MM.1S (cell line): ENCODE measurements at regions not wholly inside any gene's neighbourhood (a gene's known extent, or its start where the extent isn't known, plus 50 kb on each side); places are given as distances from the start of the nearest gene placed in this dataset.
"Not testable (repeated sequence)": the region's sequence is repeated elsewhere in the genome, so short reads cannot be mapped to it uniquely, and the experiment has no call there.

Experiments
- DNase-seq: peaks from one replicate; pipeline ENCODE4 v3.0.0-alpha.2; 2015
- H2AFZ ChIP-seq: fragments of 300-600 bp; sonication (generic); 2 replicates; pipeline ENCODE4 v1.6.0; 2016; ENCODE audit warnings: antibody characterized with exemption, low read length
- H3F3A ChIP-seq: fragments of 300-600 bp; sonication (generic); 2 replicates; pipeline ENCODE4 v1.6.1; 2016; ENCODE audit warnings: mild to moderate bottlenecking, antibody characterized with exemption, low read length, moderate library complexity, mixed read lengths; ENCODE audit not compliant: insufficient read depth
- H3K27ac ChIP-seq: fragments of 300-600 bp; sonication (generic); 2 replicates; pipeline ENCODE4 v1.5.1; 2016; ENCODE audit warnings: mild to moderate bottlenecking, low read length
- H3K27me3 ChIP-seq: fragments of 300-600 bp; sonication (generic); replicated peaks from 2 replicates; pipeline ENCODE4 v1.6.0; 2016; ENCODE audit warnings: low read length; ENCODE audit not compliant: insufficient read depth
- H3K36me3 ChIP-seq: fragments of 300-600 bp; sonication (generic); replicated peaks from 2 replicates; pipeline ENCODE4 v1.6.1; 2016; ENCODE audit warnings: mild to moderate bottlenecking, low read length, mixed read lengths; ENCODE audit not compliant: insufficient read depth
- H3K4me1 ChIP-seq: fragments of 300-600 bp; sonication (generic); 2 replicates; pipeline ENCODE4 v1.6.1; 2016; ENCODE audit warnings: low read length, mixed read lengths
- H3K4me2 ChIP-seq: fragments of 300-600 bp; sonication (generic); 2 replicates; pipeline ENCODE4 v1.6.0; 2016; ENCODE audit warnings: low read depth, low read length
- H3K4me3 ChIP-seq: fragments of 300-600 bp; sonication (generic); 2 replicates; pipeline ENCODE4 v1.5.1; 2016; ENCODE audit warnings: low read length, mixed read lengths
- H3K79me2 ChIP-seq: fragments of 300-600 bp; sonication (generic); 2 replicates; pipeline ENCODE4 v1.6.1; 2016; ENCODE audit warnings: mixed run types, low read length, mixed read lengths
- H3K9ac ChIP-seq: fragments of 300-600 bp; sonication (generic); 2 replicates; pipeline ENCODE4 v1.6.1; 2016; ENCODE audit warnings: low read length, mixed read lengths
- H3K9me2 ChIP-seq: fragments of 300-600 bp; sonication (generic); replicated peaks from 2 replicates; pipeline ENCODE4 v1.6.1; 2016; ENCODE audit warnings: mild to moderate bottlenecking, low read length, mixed read lengths; ENCODE audit not compliant: insufficient read depth
- H3K9me3 ChIP-seq: fragments of 300-600 bp; sonication (generic); replicated peaks from 2 replicates; pipeline ENCODE4 v1.6.1; 2016; ENCODE audit warnings: mild to moderate bottlenecking, low read length, mixed read lengths; ENCODE audit not compliant: insufficient read depth
- H4K20me1 ChIP-seq: fragments of 300-600 bp; sonication (generic); 2 replicates; pipeline ENCODE4 v1.6.1; 2016; ENCODE audit warnings: mild to moderate bottlenecking, low read length, moderate library complexity, mixed read lengths; ENCODE audit not compliant: insufficient read depth

- not testable (repeated sequence) for H3K9me3 ChIP-seq
Measured at GRCh38 chr21:10417551-10418002, 103.8 kb upstream of the TPTE start.

GRCh38 chr21:10418250-10419048, 102.9 kb upstream of the TPTE start:
- H3K4me1 ChIP-seq, H3K9me2 ChIP-seq, H3K9ac ChIP-seq, DNase-seq, H3K4me2 ChIP-seq, H3K27ac ChIP-seq, H3K27me3 ChIP-seq, H3F3A ChIP-seq, H3K9me3 ChIP-seq, H3K79me2 ChIP-seq, H4K20me1 ChIP-seq, H2AFZ ChIP-seq, H3K36me3 ChIP-seq, H3K4me3 ChIP-seq: not testable (repeated sequence)

More at GRCh38 chr21:10417551-10418002, 103.8 kb upstream of the TPTE start:
- not testable (repeated sequence) for H3K36me3 ChIP-seq, H3F3A ChIP-seq, DNase-seq, H3K9ac ChIP-seq, H3K27me3 ChIP-seq, H4K20me1 ChIP-seq, H2AFZ ChIP-seq, H3K79me2 ChIP-seq, H3K9me2 ChIP-seq, H3K4me2 ChIP-seq, H3K27ac ChIP-seq, H3K4me1 ChIP-seq, H3K4me3 ChIP-seq

- not testable (repeated sequence) for H3K4me2 ChIP-seq, H3K9me3 ChIP-seq, H3K36me3 ChIP-seq, H2AFZ ChIP-seq, H3K79me2 ChIP-seq, H3K27me3 ChIP-seq, H3K27ac ChIP-seq, H4K20me1 ChIP-seq, DNase-seq, H3K4me1 ChIP-seq, H3K9me2 ChIP-seq, H3F3A ChIP-seq, H3K9ac ChIP-seq, H3K4me3 ChIP-seq
Measured at GRCh38 chr21:10421199-10421598, 100.2 kb upstream of the TPTE start.

- not testable (repeated sequence) for H3K27me3 ChIP-seq, DNase-seq, H3K9ac ChIP-seq, H3K4me1 ChIP-seq, H3K79me2 ChIP-seq, H4K20me1 ChIP-seq, H3K36me3 ChIP-seq, H3F3A ChIP-seq, H3K9me3 ChIP-seq, H3K4me3 ChIP-seq, H3K9me2 ChIP-seq, H3K4me2 ChIP-seq, H3K27ac ChIP-seq, H2AFZ ChIP-seq
Measured at GRCh38 chr21:10421601-10422000, 99.8 kb upstream of the TPTE start.

- H3K9me2 ChIP-seq, H4K20me1 ChIP-seq, H3K9me3 ChIP-seq, H3K4me3 ChIP-seq, H3K27ac ChIP-seq, H3F3A ChIP-seq, H3K9ac ChIP-seq, H3K79me2 ChIP-seq, H3K4me2 ChIP-seq, H3K4me1 ChIP-seq, H3K27me3 ChIP-seq, H2AFZ ChIP-seq, DNase-seq, H3K36me3 ChIP-seq: not testable (repeated sequence)
Measured at GRCh38 chr21:10424097-10424886, 97.1 kb upstream of the TPTE start.

GRCh38 chr21:10424887-10425145, 96.6 kb upstream of the TPTE start:
- H4K20me1 ChIP-seq, H3K27me3 ChIP-seq, H3K27ac ChIP-seq, H3F3A ChIP-seq, H3K9me2 ChIP-seq, H3K36me3 ChIP-seq, DNase-seq, H3K9ac ChIP-seq, H3K79me2 ChIP-seq, H3K9me3 ChIP-seq, H2AFZ ChIP-seq, H3K4me1 ChIP-seq, H3K4me3 ChIP-seq, H3K4me2 ChIP-seq: not testable (repeated sequence)
